Fibroblast of skin of back (primary cell): ENCODE measurements at regions not wholly inside any gene's neighbourhood (a gene's known extent, or its start where the extent isn't known, plus 50 kb on each side); places are given as distances from the start of the nearest gene placed in this dataset.

ENCODE experiments used
- DNase-seq: peaks from one replicate; pipeline ENCODE4 v3.0.0-alpha.2; 2013

DNA sequence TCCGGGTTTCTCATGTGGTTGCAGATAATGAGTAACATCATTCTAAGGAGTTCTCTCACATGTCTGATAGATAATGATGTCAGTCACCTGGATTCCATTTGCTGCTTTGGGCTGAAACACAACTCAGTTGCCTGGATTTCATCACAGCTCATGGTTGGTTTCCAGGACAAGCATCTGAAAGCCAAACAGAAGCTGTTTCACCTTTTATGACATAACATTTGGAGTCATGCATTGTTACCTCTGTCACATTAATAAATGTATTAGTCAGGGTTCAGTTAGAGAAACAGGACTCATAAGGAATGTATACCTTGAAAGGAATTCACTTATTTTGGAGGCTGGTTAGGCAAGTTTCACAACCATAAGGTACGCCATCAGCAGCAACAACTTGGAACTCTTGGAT, 251.9 kb upstream of the ATXN7L3B start:
- DNase-seq, result no peak

- DNase-seq, result no peak
These were observed 251.4 kb upstream of the ATXN7L3B start for GRCh38 chr12:74286254-74286653.

GRCh38 chr12:74292351-74293194, 245.1 kb upstream of the ATXN7L3B start:
- no peak for DNase-seq

DNA sequence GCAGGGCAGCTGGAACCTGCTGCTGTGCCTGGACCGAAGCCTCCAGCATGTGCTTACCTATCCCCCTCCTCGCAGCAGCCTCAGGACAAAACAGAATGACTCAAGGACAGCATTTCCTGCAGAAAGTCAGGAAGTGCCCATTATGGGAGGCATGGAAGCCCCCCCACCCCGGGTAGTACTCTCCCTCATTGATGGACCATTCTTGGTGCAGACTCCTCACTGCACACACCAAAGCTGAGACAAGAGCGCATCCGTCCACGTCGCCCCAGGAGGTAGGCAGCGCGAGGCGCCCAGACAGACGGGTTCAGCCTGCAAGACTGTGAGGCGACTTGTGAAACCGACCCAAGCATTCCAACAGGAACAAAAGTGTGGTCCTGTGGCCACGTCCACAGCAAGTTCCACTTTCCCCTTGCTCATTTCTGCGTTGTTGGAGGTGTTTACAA, 243.9 kb upstream of the ATXN7L3B start:
- no peak for DNase-seq

- DNase-seq, result peak; percentile 39
These were observed 220.5 kb upstream of the ATXN7L3B start for GRCh38 chr12:74317078-74317601.

GRCh38 chr12:74317741-74318140, 219.9 kb upstream of the ATXN7L3B start:
- no peak for DNase-seq

- DNase-seq, result no peak
These were observed 217.7 kb upstream of the ATXN7L3B start for GRCh38 chr12:74319886-74320285.

DNA sequence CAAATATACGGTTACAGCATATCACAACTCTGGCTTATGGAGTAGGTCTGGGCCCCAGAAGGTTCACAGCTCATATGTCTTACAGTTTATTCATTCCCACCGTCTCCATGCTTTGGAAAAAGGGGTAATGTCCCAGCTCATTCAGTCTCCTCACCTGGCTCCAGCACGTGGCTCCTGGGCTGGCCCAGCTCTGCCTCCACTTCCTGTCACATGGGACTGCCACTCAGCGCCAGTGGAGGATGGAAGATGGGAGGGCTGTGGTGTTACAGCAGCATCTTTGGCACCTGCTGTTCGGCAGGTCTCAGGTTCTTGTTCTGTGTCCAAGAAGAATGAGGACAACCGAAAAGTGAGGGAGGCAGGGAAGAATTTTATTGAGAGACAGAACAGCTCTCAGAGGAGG, 216.3 kb upstream of the ATXN7L3B start:
- DNase-seq, result no peak

GRCh38 chr12:74322792-74323191, 214.8 kb upstream of the ATXN7L3B start:
- no peak for DNase-seq

GRCh38 chr12:74328623-74329022, 209.0 kb upstream of the ATXN7L3B start:
- no peak for DNase-seq

DNA sequence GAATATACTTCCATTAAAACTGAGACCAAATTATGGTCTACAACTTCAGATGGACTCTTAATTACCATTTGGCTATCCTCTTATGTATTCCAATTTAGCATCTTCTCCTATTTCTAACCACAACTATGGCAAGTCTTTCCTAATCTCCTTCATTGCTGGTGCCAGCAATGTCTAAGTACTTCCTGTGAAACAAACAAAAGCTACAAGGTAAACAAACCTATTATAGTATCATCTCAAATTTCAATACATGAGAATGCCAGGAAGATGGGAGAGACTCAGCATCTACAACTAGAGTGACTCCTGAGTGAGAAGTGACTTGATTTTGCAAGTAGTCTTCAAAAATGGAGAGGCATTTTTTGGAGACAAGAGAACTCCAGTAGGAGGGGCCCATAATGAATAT, 202.9 kb upstream of the ATXN7L3B start:
- no peak for DNase-seq

DNA sequence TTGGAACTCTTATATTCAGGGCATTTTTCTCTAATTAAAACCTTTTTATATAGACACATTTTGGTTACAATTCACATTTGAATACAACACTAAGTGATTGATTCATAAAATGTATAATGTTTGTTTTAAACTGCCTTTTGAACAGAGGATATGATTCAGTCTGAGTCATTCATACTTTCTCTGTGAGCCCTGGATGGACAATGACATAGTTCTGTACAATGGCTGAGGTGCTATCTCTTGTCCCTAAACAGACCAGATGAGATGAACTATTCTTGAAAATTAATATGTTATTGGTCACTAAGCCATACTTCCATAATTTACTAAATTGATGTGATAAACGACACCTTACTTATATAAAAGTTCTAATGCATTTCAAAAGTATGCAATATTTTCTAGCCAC, 199.7 kb upstream of the ATXN7L3B start:
- peak; percentile 83 for DNase-seq

- peak; percentile 16 for DNase-seq
These were observed 198.4 kb upstream of the ATXN7L3B start for GRCh38 chr12:74339211-74339610.

GRCh38 chr12:74349925-74350324, 187.7 kb upstream of the ATXN7L3B start:
- DNase-seq, result peak; percentile 58

GRCh38 chr12:74365178-74365964, 172.3 kb upstream of the ATXN7L3B start:
- DNase-seq, result peak; percentile 58

GRCh38 chr12:74370608-74371216, 166.9 kb upstream of the ATXN7L3B start:
- no peak for DNase-seq

- no peak for DNase-seq
These were observed 158.5 kb upstream of the ATXN7L3B start for GRCh38 chr12:74379114-74379513.

- DNase-seq, result no peak
These were observed 155.7 kb upstream of the ATXN7L3B start for GRCh38 chr12:74381958-74382357.

GRCh38 chr12:74382983-74383382, 154.7 kb upstream of the ATXN7L3B start:
- no peak for DNase-seq

GRCh38 chr12:74391283-74391682, 146.4 kb upstream of the ATXN7L3B start:
- DNase-seq, result no peak

DNA sequence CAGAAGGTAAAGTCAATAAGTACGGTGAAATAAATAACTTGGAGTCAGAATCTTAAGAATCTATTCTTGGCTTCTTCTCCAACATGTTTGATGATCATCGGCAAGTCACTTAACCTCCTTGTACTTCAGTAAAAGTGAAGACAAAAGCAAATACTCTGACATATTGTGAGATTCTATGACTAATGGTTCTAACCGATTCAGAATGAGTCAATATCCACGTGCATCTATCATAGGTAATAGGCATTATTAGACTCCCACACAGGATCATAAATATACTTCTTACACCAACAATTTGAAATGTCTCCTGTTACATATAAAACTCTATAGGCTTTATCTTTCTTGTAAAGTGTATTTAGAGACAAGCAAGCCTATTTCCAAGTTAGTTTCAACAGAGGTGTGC, 144.4 kb upstream of the ATXN7L3B start:
- DNase-seq, result no peak

- no peak for DNase-seq
These were observed 143.0 kb upstream of the ATXN7L3B start for GRCh38 chr12:74394647-74395046.

DNA sequence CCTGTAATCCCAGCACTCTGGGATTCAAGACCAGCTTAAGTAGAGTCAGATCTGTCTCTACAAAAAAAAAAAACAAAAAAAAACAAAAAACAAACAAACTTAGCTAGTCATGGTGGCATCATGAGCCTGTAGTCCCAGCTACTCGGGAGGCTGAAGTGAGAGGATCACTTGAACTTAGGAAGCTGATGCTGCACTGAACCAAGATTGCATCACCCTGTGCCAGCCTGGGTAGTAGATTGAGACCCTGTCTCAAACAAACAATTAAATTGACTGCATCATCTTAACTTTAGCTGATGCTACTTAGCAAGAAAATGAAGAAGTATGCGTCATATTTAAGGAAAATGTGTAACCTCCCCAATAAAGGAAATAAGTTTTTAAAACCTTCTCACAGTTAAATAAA, 136.6 kb upstream of the ATXN7L3B start:
- peak; percentile 1 for DNase-seq
